ENCODE measurements at regions not wholly inside any gene's neighbourhood (a gene's known extent, or its start where the extent isn't known, plus 50 kb on each side); places are given as distances from the start of the nearest gene placed in this dataset.

DNA sequence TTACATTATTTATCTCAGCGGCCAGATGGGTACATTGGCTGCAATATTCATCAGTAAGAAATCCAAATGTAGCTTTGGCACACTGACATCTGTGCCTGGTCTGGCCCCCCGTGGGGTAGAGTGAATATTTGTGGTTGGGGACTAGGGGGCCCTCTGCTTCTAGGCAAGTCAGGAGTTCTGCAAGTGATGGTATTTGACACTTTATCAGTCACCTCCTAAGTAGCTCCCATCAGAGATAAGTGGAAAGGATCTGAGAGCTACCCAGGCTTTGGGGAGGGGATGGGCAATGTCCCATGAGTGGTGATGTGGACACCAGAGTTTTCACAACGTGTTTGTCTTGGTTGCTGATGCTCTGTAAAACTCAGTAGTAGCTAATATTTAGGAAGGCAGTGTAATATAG, 609.9 kb upstream of the RBFOX1 start:
- Histone ChIP-seq H3K36me3 (no peaks in the 10 kb centered on the region), H3K27me3 (no peaks in the 10 kb centered on the region), H3K9me3 (no peaks in the 10 kb centered on the region), H3K27ac (no peak overlapping the region), H3K4me3 (no peak overlapping the region), H3K4me1 (no peaks in the 10 kb centered on the region)
- no peak for TF ChIP-seq POLR2A (IDR thresholded peaks at IDR 0.05)
- intact Hi-C loops (cut with DNase I; ENCODE audit: low total_unique reads), result no loop called here
- no peak for DNase-seq

DNA sequence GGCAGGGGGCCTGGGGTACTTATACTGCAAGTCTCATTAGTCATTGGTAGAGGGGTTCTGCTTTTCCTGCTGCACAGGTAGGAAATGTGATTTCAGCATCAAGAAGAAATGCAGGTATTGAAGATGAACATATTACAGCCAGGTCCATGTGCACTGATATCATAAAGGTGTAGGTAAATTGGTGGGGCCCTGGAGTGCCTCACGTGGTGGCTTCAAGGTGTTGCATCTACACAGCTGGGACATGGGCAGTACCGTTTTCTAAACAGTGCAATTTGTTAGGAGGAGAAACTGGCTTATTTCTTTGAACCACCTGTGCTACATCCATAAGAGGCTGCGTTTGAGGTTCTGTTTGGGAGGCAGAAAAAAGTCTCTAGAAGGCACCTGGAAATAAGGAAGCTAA, 618.1 kb upstream of the RBFOX1 start:
- TF ChIP-seq POLR2A (IDR thresholded peaks at IDR 0.05), result no peak
- TF ChIP-seq, protein P1, sequence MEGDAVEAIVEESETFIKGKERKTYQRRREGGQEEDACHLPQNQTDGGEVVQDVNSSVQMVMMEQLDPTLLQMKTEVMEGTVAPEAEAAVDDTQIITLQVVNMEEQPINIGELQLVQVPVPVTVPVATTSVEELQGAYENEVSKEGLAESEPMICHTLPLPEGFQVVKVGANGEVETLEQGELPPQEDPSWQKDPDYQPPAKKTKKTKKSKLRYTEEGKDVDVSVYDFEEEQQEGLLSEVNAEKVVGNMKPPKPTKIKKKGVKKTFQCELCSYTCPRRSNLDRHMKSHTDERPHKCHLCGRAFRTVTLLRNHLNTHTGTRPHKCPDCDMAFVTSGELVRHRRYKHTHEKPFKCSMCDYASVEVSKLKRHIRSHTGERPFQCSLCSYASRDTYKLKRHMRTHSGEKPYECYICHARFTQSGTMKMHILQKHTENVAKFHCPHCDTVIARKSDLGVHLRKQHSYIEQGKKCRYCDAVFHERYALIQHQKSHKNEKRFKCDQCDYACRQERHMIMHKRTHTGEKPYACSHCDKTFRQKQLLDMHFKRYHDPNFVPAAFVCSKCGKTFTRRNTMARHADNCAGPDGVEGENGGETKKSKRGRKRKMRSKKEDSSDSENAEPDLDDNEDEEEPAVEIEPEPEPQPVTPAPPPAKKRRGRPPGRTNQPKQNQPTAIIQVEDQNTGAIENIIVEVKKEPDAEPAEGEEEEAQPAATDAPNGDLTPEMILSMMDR (IDR thresholded peaks at IDR 0.05), result no peak
- Histone ChIP-seq H3K36me3 (no peaks in the 10 kb centered on the region), H3K27me3 (no peaks in the 10 kb centered on the region), H3K4me1 (no peaks in the 10 kb centered on the region), H3K9me3 (no peaks in the 10 kb centered on the region), H3K4me3 (no peak overlapping the region), H3K27ac (no peak overlapping the region)
- intact Hi-C loops (cut with DNase I; ENCODE audit: low total_unique reads), result no loop called here
- DNase-seq, result no peak

DNA sequence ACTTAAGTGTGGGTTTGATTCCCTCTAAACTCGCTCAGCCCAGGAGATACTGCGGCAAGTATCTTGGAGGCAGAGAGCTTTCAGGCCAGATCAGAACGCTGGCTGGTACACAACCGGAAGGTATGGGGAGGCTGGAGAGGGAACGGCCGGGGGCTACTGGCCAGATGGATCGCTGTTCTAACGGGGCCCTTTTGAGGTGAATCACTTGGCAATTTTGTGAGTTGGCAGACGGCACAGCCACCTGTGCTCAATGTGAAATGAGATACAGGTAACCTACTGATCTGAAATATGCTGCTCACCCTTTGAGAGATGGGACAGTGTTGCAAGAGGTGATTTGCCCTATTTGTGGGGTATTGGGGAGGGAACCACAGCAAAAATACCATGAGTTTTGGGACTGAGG, 622.9 kb upstream of the RBFOX1 start:
- TF ChIP-seq, protein P1 (IDR thresholded peaks at IDR 0.05), result no peak
- no peak for TF ChIP-seq POLR2A (IDR thresholded peaks at IDR 0.05)
- Histone ChIP-seq H3K9me3 (no peaks in the 10 kb centered on the region), H3K4me3 (no peak overlapping the region), H3K36me3 (no peaks in the 10 kb centered on the region), H3K4me1 (no peaks in the 10 kb centered on the region), H3K27ac (no peak overlapping the region), H3K27me3 (no peaks in the 10 kb centered on the region)
- intact Hi-C loops (cut with DNase I; ENCODE audit: low total_unique reads), result no loop called here
- no peak for DNase-seq

DNA sequence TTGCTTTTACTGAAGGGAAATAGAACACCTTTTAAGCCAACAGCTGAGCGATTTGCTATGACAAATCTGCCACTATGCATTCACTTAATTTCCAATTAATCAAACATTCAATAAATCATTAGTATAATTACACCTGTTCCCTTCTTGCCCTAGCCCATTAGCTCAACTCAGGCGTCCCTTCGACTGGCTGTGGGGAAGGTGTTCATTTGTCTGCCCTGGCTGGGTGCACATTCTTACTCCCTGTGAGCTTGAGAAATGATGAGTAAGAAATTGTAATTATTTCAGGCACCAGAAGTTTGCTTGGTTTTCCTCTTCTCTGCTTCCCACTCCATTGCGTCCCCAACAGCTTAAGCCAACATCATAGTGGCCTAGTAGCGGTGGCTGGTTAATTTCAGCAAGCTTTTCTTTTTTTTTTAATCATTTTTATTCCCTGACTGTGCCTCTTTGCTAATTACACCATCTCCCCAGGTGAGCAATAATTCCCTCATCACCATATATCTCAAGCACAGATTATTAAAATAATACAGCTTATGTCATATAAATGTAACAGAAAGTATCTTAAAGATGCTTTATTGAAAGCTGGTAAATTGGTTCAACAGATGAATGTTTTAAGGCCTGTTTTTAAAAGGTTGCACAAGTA, 623.9 kb upstream of the RBFOX1 start:
- no peak for DNase-seq
- intact Hi-C loops (cut with DNase I; ENCODE audit: low total_unique reads), result no loop called here
- no peak for TF ChIP-seq POLR2A (IDR thresholded peaks at IDR 0.05)
- TF ChIP-seq, protein P1 (IDR thresholded peaks at IDR 0.05), result no peak
- no peaks in the 10 kb centered on the region for H3K4me1 ChIP-seq
- H3K36me3 ChIP-seq, result no peaks in the 10 kb centered on the region
- H3K27me3 ChIP-seq, result no peaks in the 10 kb centered on the region
- H3K4me3 ChIP-seq, result no peak overlapping the region
- H3K27ac ChIP-seq, result no peak overlapping the region
- no peaks in the 10 kb centered on the region for H3K9me3 ChIP-seq

DNA sequence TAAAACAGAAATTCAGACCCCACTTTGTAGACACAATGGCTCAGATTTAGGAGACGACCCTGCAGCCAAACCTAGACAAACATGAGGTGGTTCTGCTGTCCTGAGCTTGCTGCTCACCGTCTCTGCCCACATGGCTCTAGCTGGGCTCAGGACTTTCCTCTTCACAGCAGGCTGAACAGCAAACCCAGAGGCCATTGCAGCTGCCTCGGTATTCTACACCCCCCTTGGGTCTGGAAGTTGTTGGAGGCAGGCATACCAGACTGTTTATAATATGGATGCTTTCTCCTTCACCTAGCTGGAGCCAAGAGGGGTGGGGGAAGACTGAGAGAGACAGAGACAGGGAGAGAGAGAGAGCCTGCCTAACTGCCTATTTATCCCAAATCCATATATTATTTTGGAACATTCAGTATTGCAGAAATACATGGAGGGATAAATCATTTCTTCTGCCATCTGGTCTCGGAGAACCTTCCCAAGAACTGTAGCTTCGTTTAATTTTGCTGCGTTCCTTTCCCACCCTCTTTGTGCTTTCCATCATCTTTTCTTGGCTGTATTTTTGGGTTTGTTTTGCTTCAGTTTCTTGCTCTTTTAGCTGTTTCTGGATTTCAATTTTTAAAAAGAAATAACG, 628.2 kb upstream of the RBFOX1 start:
- Histone ChIP-seq H3K36me3 (no peaks in the 10 kb centered on the region), H3K4me1 (no peaks in the 10 kb centered on the region), H3K4me3 (no peak overlapping the region), H3K27me3 (no peaks in the 10 kb centered on the region), H3K27ac (no peak overlapping the region), H3K9me3 (no peaks in the 10 kb centered on the region)
- no peak for DNase-seq
- TF ChIP-seq, protein P1 (IDR thresholded peaks at IDR 0.05), result no peak
- no peak for TF ChIP-seq POLR2A (IDR thresholded peaks at IDR 0.05)
- intact Hi-C loops (cut with DNase I; ENCODE audit: low total_unique reads), result no loop called here

Data from uterus (tissue), 3 donors.